BJ (cell line): ENCODE measurements at regions not wholly inside any gene's neighbourhood (a gene's known extent, or its start where the extent isn't known, plus 50 kb on each side); places are given as distances from the start of the nearest gene placed in this dataset.

ENCODE experiments used
- CTCF ChIA-PET: fragments of 350-600 bp; formaldehyde crosslinking; extraction: SDS; loops from one replicate; lab custom pipeline; 2021; ENCODE audit warnings: antibody characterized with exemption, inconsistent platforms; lab: Yijun Ruan, JAX
- POLR2A ChIA-PET: fragments of 300-600 bp; sonication (Branson Sonifier 250); formaldehyde crosslinking; extraction: SDS; loops from one replicate; lab custom pipeline; 2021; ENCODE audit warnings: antibody characterized with exemption; lab: Charles Lee
- DNase-seq: peaks from one replicate; pipeline ENCODE4 v3.0.0-alpha.2; 2011; ENCODE audit warnings: low read depth
- H3K27me3 ChIP-seq: 2 replicates; pipeline ENCODE4 v1.6.0; 2011; ENCODE audit warnings: low read length; ENCODE audit not compliant: control insufficient read depth, insufficient read depth
- H3K36me3 ChIP-seq: 2 replicates; pipeline ENCODE4 v1.5.1; 2011; ENCODE audit warnings: low read length; ENCODE audit not compliant: control insufficient read depth, insufficient read depth
- H3K4me3 ChIP-seq: 2 replicates; pipeline ENCODE4 v1.5.1; 2011; ENCODE audit warnings: low read depth, mild to moderate bottlenecking, control low read depth, low read length
- TF ChIP-seq, protein P1 (sequence below): IDR thresholded peaks from 2 replicates; pipeline ENCODE4 v1.5.1; 2011; ENCODE audit warnings: low read depth, mild to moderate bottlenecking, control low read depth, inconsistent platforms, low read length, moderate library complexity; ENCODE audit not compliant: insufficient read depth

DNA sequence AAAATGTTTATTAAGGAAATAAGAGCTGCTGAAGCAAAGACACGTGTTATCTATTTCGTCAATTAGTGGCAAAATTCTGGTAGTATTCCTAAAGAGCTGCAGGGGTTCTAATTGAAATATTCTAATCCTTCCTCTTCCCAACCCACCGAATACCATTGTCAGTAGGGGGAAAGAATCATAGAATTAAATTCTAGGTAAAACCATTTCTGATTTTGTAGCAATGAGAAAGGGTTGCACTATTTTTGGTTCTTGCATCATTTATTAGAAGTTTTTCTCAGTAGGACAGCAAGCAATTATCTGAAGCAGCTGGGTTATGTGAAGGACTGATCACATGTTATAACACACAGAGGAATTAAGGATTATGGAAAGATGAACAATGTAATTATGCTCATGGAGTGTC, 80.3 kb upstream of the SEMA6A start:
- POLR2A ChIA-PET, result no interaction called here
- no peaks in the 10 kb centered on the region for H3K27me3 ChIP-seq
- CTCF ChIA-PET, result no interaction called here
- H3K36me3 ChIP-seq, result no peaks in the 10 kb centered on the region
- no peak overlapping the region for H3K4me3 ChIP-seq
- TF ChIP-seq, protein P1, sequence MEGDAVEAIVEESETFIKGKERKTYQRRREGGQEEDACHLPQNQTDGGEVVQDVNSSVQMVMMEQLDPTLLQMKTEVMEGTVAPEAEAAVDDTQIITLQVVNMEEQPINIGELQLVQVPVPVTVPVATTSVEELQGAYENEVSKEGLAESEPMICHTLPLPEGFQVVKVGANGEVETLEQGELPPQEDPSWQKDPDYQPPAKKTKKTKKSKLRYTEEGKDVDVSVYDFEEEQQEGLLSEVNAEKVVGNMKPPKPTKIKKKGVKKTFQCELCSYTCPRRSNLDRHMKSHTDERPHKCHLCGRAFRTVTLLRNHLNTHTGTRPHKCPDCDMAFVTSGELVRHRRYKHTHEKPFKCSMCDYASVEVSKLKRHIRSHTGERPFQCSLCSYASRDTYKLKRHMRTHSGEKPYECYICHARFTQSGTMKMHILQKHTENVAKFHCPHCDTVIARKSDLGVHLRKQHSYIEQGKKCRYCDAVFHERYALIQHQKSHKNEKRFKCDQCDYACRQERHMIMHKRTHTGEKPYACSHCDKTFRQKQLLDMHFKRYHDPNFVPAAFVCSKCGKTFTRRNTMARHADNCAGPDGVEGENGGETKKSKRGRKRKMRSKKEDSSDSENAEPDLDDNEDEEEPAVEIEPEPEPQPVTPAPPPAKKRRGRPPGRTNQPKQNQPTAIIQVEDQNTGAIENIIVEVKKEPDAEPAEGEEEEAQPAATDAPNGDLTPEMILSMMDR, result no peak
- no peak for DNase-seq

DNA sequence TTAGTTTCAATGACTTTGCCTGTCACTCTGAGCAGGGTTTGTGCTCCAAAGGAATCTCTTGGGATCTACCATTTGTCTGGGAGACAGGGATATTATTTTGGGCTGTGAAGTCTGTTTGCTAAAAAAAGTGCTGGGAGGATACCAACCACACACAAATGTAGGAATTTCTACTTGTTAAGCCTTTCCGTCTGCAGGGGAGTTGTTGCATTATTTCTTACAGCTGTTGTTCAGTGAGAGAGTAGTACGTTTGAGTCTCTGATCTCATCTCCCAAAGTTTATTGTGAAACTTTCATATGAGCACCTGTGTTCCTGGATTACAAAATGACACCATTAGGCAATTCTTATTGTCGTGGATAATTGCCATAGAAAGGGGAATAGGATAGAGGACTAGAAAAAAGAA, 78.3 kb upstream of the SEMA6A start:
- Histone ChIP-seq H3K27me3 (no peaks in the 10 kb centered on the region), H3K4me3 (no peak overlapping the region), H3K36me3 (no peaks in the 10 kb centered on the region)
- TF ChIP-seq, protein P1, result no peak
- ChIA-PET CTCF (no interaction called here), POLR2A (no interaction called here)
- DNase-seq, result no peak

DNA sequence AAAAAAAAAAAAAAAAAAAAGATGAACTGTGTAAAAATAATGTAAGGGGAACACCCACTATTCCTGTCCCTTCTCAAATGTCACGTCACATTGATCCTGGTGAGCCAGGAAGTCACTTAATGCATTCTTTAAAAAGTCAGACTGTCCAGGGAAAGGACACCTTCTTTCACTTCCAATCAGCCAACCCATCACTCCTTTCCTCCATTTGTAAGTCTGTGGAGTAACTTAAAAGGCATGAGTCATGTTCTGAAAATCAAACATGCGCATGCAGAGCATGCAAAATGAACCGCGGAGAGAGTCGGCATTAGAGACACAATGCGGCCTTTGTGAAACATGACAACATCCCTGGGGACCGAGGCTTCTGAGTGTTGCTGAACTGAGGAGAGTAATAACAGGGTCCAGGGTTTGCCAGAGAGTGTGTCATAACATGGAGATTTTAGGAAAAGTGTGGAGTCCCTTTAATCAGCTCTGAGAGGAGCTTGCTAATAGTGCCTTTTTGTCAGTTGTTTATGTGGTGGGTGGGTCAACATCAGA, 77.6 kb upstream of the SEMA6A start:
- ChIA-PET POLR2A (no interaction called here), CTCF (no interaction called here)
- TF ChIP-seq, protein P1, result no peak
- H3K36me3 ChIP-seq, result no peaks in the 10 kb centered on the region
- H3K4me3 ChIP-seq, result no peak overlapping the region
- DNase-seq, result no peak
- no peaks in the 10 kb centered on the region for H3K27me3 ChIP-seq

DNA sequence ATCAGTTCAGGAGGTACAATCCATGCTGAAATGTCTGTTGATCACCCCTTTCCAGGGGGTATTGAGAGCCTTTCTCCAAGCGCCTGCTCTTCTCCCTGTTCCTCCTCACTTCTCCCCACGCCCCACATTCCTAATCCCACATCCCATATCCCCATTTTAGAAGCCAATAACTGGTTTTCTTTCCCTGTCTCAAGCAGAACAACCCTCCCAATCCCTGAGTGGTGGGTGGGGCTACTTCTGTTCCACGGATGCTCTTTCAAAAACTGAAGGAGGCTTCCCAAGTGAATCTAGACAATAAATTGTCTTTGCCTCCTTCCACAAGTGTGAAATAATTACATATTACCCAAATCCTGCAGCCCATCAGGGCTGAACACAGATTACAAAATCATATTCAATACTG, 77.0 kb upstream of the SEMA6A start:
- no peak for DNase-seq
- TF ChIP-seq, protein P1, result no peak
- ChIA-PET CTCF (no interaction called here), POLR2A (no interaction called here)
- no peak overlapping the region for H3K4me3 ChIP-seq
- no peaks in the 10 kb centered on the region for H3K36me3 ChIP-seq
- no peaks in the 10 kb centered on the region for H3K27me3 ChIP-seq

DNA sequence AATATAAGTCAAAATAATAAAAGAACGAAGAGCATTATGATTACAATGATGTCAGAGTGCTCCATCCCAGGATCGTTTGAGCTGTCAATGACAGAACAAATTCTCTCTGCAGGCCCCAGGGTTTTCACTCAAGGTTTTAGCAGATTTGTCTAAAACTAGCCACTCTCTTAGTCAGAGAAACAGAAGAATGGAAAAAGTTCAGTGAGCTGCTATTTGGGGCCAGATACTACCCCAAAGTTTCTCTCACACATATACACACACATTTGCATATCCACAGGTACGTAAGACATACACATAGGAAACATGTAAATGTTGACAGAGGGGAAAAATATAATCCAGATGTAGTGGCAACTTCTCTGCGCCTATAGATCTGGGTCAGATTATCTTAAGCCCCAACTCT, 76.3 kb upstream of the SEMA6A start:
- Histone ChIP-seq H3K27me3 (no peaks in the 10 kb centered on the region), H3K36me3 (no peaks in the 10 kb centered on the region), H3K4me3 (no peak overlapping the region)
- TF ChIP-seq, protein P1, result no peak
- no peak for DNase-seq
- ChIA-PET POLR2A (no interaction called here), CTCF (no interaction called here)
